MCF 10A (cell line): ENCODE measurements at regions not wholly inside any gene's neighbourhood (a gene's known extent, or its start where the extent isn't known, plus 50 kb on each side); places are given as distances from the start of the nearest gene placed in this dataset.

ENCODE experiments used
- BruUV-seq: library from RNA; stranded (reverse); fragments of 400-500 nt; replicated peaks from 2 replicates; lab custom pipeline; 2021; lab: Mats Ljungman, UMichigan
- CTCF ChIA-PET: fragments of 300-600 bp; sonication (Branson Sonifier 250); formaldehyde crosslinking; extraction: SDS; loops from one replicate; lab custom pipeline; 2021; ENCODE audit warnings: antibody characterized with exemption, inconsistent platforms; lab: Yijun Ruan, JAX
- POLR2A ChIA-PET: fragments of 300-600, 350-650 bp; sonication (Branson Sonifier 250); formaldehyde crosslinking; extraction: SDS; loops from one replicate; lab custom pipeline; 2020; ENCODE audit warnings: antibody characterized with exemption, inconsistent platforms; lab: Yijun Ruan, JAX
- DNase-seq: peaks from one replicate; pipeline ENCODE4 v3.0.0-alpha.2; 2018; ENCODE audit not compliant: unreplicated experiment
- H3K27ac Mint-ChIP-seq: one replicate; pipeline ENCODE4 v1.8.0; 2022; ENCODE audit warnings: mild to moderate bottlenecking, low read depth, mixed read lengths; ENCODE audit not compliant: unreplicated experiment
- H3K27me3 Mint-ChIP-seq: one replicate; pipeline ENCODE4 v1.8.0; 2022; ENCODE audit warnings: mixed read lengths; ENCODE audit not compliant: insufficient read depth, unreplicated experiment
- H3K36me3 Mint-ChIP-seq: one replicate; pipeline ENCODE4 v1.8.0; 2022; ENCODE audit warnings: mild to moderate bottlenecking, moderate library complexity, mixed read lengths; ENCODE audit not compliant: insufficient read depth, unreplicated experiment
- H3K4me1 Mint-ChIP-seq: one replicate; pipeline ENCODE4 v1.8.0; 2022; ENCODE audit warnings: mixed read lengths; ENCODE audit not compliant: insufficient read depth, unreplicated experiment
- H3K4me3 Mint-ChIP-seq: one replicate; pipeline ENCODE4 v1.8.0; 2022; ENCODE audit warnings: mild to moderate bottlenecking, moderate library complexity, mixed read lengths; ENCODE audit not compliant: unreplicated experiment
- H3K9me3 Mint-ChIP-seq: one replicate; pipeline ENCODE4 v1.8.0; 2022; ENCODE audit warnings: mixed read lengths; ENCODE audit not compliant: unreplicated experiment
- intact Hi-C: fragments of 100-400 bp; cut with micrococcal nuclease; formaldehyde crosslinking; loops from 2 replicates; pipeline ENCODE4 v1.14.1; 2022
- TF ChIP-seq, protein P1 (sequence below): fragments of 200-600 bp; IDR thresholded peaks from one replicate; pipeline ENCODE4 v1.8.0; 2022; ENCODE audit warnings: antibody characterized with exemption, mild to moderate bottlenecking; ENCODE audit not compliant: unreplicated experiment

DNA sequence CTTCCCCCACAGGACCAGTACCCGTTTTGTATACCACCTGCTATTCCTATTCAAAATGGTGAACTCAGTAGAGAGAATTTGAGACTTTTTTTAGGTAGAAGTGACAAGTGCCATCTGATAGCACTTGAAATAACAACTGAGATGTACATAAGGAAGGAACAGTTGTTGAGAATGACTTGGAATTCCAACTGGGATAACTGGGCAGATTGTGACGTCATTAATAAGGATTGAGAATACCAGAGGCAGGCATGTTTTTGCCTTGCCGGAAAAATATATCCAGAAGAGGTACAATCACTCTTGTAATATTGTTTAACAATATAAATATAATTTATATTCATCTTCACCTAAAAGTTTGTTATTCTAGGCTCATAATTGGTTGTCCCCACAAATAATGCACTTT, 454.1 kb upstream of the RGMA start:
- no peak for DNase-seq
- TF ChIP-seq, protein P1, sequence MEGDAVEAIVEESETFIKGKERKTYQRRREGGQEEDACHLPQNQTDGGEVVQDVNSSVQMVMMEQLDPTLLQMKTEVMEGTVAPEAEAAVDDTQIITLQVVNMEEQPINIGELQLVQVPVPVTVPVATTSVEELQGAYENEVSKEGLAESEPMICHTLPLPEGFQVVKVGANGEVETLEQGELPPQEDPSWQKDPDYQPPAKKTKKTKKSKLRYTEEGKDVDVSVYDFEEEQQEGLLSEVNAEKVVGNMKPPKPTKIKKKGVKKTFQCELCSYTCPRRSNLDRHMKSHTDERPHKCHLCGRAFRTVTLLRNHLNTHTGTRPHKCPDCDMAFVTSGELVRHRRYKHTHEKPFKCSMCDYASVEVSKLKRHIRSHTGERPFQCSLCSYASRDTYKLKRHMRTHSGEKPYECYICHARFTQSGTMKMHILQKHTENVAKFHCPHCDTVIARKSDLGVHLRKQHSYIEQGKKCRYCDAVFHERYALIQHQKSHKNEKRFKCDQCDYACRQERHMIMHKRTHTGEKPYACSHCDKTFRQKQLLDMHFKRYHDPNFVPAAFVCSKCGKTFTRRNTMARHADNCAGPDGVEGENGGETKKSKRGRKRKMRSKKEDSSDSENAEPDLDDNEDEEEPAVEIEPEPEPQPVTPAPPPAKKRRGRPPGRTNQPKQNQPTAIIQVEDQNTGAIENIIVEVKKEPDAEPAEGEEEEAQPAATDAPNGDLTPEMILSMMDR, result no peak
- no peaks in the 10 kb centered on the region for H3K36me3 Mint-ChIP-seq
- BruUV-seq, result no TSS peak
- no peaks in the 10 kb centered on the region for H3K4me1 Mint-ChIP-seq
- peaks cover 5% of the 10 kb centered on the region for H3K9me3 Mint-ChIP-seq
- H3K27ac Mint-ChIP-seq, result no peak overlapping the region
- intact Hi-C loops, result no loop called here
- POLR2A ChIA-PET, result no interaction called here
- no peak overlapping the region for H3K4me3 Mint-ChIP-seq
- no peaks in the 10 kb centered on the region for H3K27me3 Mint-ChIP-seq
- CTCF ChIA-PET, result no interaction called here

DNA sequence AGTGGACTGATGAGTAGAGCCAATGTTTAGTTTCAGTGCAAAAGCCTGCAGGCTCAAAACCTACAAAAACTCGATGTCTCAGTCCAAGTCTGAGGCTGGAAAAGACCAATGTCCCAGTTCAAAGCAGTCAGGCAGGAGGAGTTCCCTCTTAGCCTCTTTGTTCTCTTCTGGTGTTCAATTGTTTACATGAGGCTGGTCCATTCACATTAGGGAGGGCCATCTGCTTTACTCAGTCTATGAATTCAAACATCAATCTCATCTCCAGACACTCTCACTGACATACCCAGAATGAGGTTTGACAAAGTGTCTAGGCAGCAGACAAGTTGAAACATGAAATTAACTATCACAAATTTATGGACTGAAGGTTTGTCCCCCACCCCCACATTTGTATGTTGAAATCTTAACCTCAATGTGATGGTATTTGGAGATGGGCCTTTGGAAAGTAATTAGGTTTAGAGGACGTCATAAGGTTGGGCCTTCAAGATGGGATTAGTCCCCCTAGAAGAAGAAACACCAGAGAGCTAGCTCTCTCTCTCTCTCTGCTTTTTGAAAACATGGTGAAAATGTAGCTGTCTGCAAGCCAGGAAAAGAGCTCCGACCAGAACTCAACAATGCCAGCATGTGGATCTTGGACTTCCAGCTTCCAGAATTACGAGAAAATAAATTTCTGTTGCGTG, 438.5 kb upstream of the RGMA start:
- intact Hi-C loops, result no loop called here
- H3K4me3 Mint-ChIP-seq, result no peak overlapping the region
- no peaks in the 10 kb centered on the region for H3K9me3 Mint-ChIP-seq
- BruUV-seq, result no TSS peak
- ChIA-PET POLR2A (interaction anchor here (0.6 kb wide), 1 partner anchor 37 kb away, joined by 3 read pairs; no protein-coding TSS in a partner anchor), CTCF (interaction anchor here (0.6 kb wide), 1 partner anchor 440 kb away, joined by 3 read pairs; no protein-coding TSS in a partner anchor)
- H3K4me1 Mint-ChIP-seq, result peaks cover 12% of the 10 kb centered on the region
- peak; percentile 1 for DNase-seq
- H3K27me3 Mint-ChIP-seq, result no peaks in the 10 kb centered on the region
- H3K27ac Mint-ChIP-seq, result no peak overlapping the region
- H3K36me3 Mint-ChIP-seq, result no peaks in the 10 kb centered on the region
- TF ChIP-seq, protein P1, result no peak

DNA sequence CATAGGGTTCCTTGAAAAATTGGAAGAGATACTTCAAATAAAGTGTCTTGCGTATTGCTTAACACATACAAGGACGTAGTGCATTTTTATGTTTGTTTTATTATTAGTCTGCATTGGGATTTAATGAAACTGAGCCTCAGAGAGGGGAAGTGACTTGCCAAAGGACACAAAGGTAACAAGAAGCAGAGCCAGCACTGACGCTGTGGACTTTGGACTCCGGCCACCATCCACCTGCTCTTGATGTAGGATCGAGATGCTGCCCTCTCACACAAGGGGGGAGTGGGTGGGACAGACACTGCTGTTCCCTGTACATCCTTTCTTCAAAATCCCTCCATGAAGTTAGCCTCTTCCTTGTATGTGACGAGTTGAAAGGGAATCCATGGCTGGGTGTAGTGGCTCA, 435.4 kb upstream of the RGMA start:
- no peak overlapping the region for H3K4me3 Mint-ChIP-seq
- BruUV-seq, result no TSS peak

DNA sequence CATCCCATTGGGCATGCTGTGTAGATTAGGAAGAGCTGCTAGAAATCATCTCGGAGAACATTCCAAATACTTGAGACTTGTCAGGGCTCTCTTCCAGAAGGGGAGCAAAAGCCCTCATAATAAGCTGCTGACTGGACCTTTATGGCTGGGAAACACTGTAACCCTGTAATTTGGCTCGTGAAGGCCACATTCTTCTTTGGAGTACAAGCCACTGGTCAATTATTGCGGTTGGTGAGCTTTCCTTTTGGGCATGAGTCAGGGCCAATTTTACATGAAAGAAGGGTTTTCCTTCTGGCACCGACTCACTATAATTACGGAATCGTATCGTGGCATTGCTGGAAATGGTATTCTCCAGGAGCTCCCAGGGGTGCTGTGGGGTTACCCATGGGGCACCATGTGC, 434.5 kb upstream of the RGMA start:
- Mint-ChIP-seq H3K4me1 (peaks cover 12% of the 10 kb centered on the region), H3K36me3 (no peaks in the 10 kb centered on the region), H3K27ac (no peak overlapping the region), H3K4me3 (no peak overlapping the region), H3K9me3 (no peaks in the 10 kb centered on the region), H3K27me3 (peaks cover 16% of the 10 kb centered on the region)
- intact Hi-C loops, result no loop called here
- CTCF ChIA-PET, result interaction anchor here (0.5 to 1.0 kb wide), 2 partner anchors 138 to 165 kb away, joined by 3 read pairs; no protein-coding TSS in a partner anchor
- no TSS peak for BruUV-seq
- POLR2A ChIA-PET, result interaction anchor here (1.1 kb wide), 1 partner anchor 12 kb away, joined by 4 read pairs; no protein-coding TSS in a partner anchor
- TF ChIP-seq, protein P1, result no peak
- peak; percentile 82 for DNase-seq

More for the DNA sequence above, 435.4 kb upstream of the RGMA start:
- Mint-ChIP-seq H3K9me3 (no peaks in the 10 kb centered on the region), H3K27ac (no peak overlapping the region), H3K36me3 (no peaks in the 10 kb centered on the region), H3K27me3 (peaks cover 16% of the 10 kb centered on the region), H3K4me1 (peaks cover 12% of the 10 kb centered on the region)
- POLR2A ChIA-PET, result no interaction called here
- TF ChIP-seq, protein P1, result no peak
- intact Hi-C loops, result no loop called here
- CTCF ChIA-PET, result interaction anchor here (0.7 kb wide), 1 partner anchor 454 kb away, joined by 3 read pairs; no protein-coding TSS in a partner anchor
- no peak for DNase-seq
